Activated T-helper 1 cell treated with anti-CD3 and anti-CD28 coated beads, Interleukin-12 subunit alpha, Interleukin-12 subunit beta, Interleukin-2, Interleukin-4 antibody, amounts not matched to agents 30 ng/mL and 10 ng/mL and 1 ng/mL, durations not matched to agents 14 hours and 24 hours and 36 hours (primary cell): ENCODE measurements at regions not wholly inside any gene's neighbourhood (a gene's known extent, or its start where the extent isn't known, plus 50 kb on each side); places are given as distances from the start of the nearest gene placed in this dataset.

ENCODE experiments used
- DNase-seq: peaks from one replicate; pipeline ENCODE4 v3.0.0; 2021; ENCODE audit warnings: low spot score
- H3K27ac Mint-ChIP-seq: one replicate; pipeline ENCODE4 v1.8.0; 2021; ENCODE audit warnings: mild to moderate bottlenecking, mixed read lengths
- H3K27me3 Mint-ChIP-seq: one replicate; pipeline ENCODE4 v1.8.0; 2022; ENCODE audit warnings: mild to moderate bottlenecking, moderate library complexity, mixed read lengths; ENCODE audit not compliant: insufficient read depth
- H3K36me3 Mint-ChIP-seq: one replicate; pipeline ENCODE4 v1.8.0; 2021; ENCODE audit warnings: low read depth, mixed read lengths
- H3K4me1 Mint-ChIP-seq: one replicate; pipeline ENCODE4 v1.8.0; 2021; ENCODE audit warnings: low read depth, mixed read lengths
- H3K4me3 Mint-ChIP-seq: one replicate; pipeline ENCODE4 v1.8.0; 2021; ENCODE audit warnings: mild to moderate bottlenecking, moderate library complexity, mixed read lengths
- H3K9me3 Mint-ChIP-seq: one replicate; pipeline ENCODE4 v1.8.0; 2021; ENCODE audit warnings: mixed read lengths
- intact Hi-C: fragments of 100-400 bp; cut with micrococcal nuclease; formaldehyde crosslinking; loops from one replicate; pipeline ENCODE4 v1.15.1; 2024

DNA sequence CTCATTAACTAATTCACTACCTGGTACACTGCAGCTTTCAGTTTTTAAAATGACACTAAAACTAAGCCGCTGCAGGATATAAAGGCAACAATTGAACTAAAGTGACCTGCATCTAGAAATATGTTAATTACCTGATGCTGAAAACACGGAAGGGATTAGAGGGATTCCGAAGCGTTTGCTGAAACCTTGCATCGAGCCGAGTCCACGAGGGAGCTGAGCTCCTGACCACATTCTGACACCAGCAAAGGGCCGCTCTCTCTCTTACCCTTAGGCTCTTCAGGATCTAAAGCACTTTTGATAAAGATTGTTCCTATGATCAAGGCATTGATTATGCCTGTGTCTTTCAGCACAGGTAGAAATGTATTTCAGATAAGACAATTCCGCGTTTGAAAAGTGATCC is 59.5 kb upstream of the CDKN3 start:
- DNase-seq = no peak
- Mint-ChIP-seq H3K4me3 (no peak overlapping the region), H3K27ac (no peak overlapping the region), H3K9me3 (no peaks in the 10 kb centered on the region), H3K27me3 (peaks cover 7% of the 10 kb centered on the region), H3K36me3 (no peaks in the 10 kb centered on the region), H3K4me1 (no peaks in the 10 kb centered on the region)
- intact Hi-C loops = no loop called here

DNA sequence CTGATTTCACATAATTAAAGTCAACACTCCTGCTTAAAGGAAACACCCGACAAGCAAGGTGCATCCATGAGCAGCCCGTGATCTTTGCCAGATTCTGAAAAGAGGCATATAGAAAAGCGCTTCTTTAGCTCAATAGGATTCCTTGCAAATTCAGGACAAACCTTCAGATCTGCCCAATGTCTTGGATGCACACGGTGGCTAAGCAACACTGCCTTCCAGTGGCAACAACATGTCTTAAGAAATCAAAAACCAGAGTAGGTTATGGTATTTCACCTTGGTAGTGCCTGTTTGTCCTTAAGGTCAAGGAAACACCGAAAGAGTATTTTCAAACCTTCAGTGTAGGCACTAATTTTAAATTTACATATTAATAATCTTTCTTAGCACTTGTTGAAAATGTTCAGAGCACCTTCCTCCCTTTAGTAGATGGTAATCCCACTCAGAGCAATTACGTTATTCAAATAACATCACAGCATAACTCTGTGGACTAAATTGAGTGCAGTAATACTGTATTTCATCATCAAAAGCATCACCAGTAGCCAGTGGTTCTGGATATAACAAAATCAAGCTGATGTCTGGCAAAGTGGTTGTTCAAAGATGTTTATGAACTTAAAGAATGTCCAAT is 58.0 kb upstream of the CDKN3 start:
- peaks cover 7% of the 10 kb centered on the region for H3K27me3 Mint-ChIP-seq
- H3K36me3 Mint-ChIP-seq = no peaks in the 10 kb centered on the region
- no peak overlapping the region for H3K27ac Mint-ChIP-seq
- H3K4me3 Mint-ChIP-seq = no peak overlapping the region
- DNase-seq = no peak
- intact Hi-C loops = no loop called here
- no peaks in the 10 kb centered on the region for H3K9me3 Mint-ChIP-seq
- H3K4me1 Mint-ChIP-seq = no peaks in the 10 kb centered on the region

- no peak overlapping the region for H3K4me3 Mint-ChIP-seq
- no peaks in the 10 kb centered on the region for H3K9me3 Mint-ChIP-seq
- no peaks in the 10 kb centered on the region for H3K36me3 Mint-ChIP-seq
- H3K4me1 Mint-ChIP-seq = no peaks in the 10 kb centered on the region
- H3K27ac Mint-ChIP-seq = no peak overlapping the region
- intact Hi-C loops = loop anchor here (10.0 kb wide), 1 partner anchor 165 kb away; no protein-coding TSS in a partner anchor
- no peak for DNase-seq
- peaks cover 9% of the 10 kb centered on the region for H3K27me3 Mint-ChIP-seq
Measured at GRCh38 chr14:54339771-54340170, 57.0 kb upstream of the CDKN3 start.

GRCh38 chr14:54342806-54343205 is 54.0 kb upstream of the CDKN3 start:
- no peaks in the 10 kb centered on the region for H3K9me3 Mint-ChIP-seq
- H3K36me3 Mint-ChIP-seq = no peaks in the 10 kb centered on the region
- H3K27ac Mint-ChIP-seq = no peak overlapping the region
- no peak overlapping the region for H3K4me3 Mint-ChIP-seq
- DNase-seq = no peak
- peaks cover 9% of the 10 kb centered on the region for H3K27me3 Mint-ChIP-seq
- H3K4me1 Mint-ChIP-seq = no peaks in the 10 kb centered on the region
- intact Hi-C loops = loop anchor here (10.0 kb wide), 1 partner anchor 168 kb away; no protein-coding TSS in a partner anchor

GRCh38 chr14:54343272-54344121 is 53.3 kb upstream of the CDKN3 start:
- Mint-ChIP-seq H3K9me3 (no peaks in the 10 kb centered on the region), H3K4me3 (no peak overlapping the region)
- no peak for DNase-seq

DNA sequence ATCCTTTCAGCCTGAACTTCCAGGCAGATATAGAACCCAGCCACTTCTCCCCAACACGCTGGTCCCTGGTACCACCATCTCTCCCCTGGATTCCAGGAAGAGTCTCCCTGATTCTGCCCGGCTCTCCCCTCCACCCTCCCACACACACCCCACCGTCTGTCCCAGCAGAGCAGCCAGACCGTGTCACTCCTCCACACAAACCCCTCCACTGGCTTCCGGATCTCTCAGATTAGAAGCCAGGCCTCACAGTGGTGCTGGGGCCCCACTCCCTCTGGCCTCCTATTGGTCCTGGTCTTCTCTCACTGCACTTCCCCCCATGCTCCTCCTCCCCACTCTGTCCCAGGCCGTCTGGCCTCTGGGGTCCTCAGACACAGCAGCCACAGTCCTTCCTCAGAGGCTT is 52.4 kb upstream of the CDKN3 start:
- no peaks in the 10 kb centered on the region for H3K4me1 Mint-ChIP-seq
- H3K27me3 Mint-ChIP-seq = peaks cover 4% of the 10 kb centered on the region
- H3K4me3 Mint-ChIP-seq = no peak overlapping the region
- no peaks in the 10 kb centered on the region for H3K36me3 Mint-ChIP-seq
- H3K9me3 Mint-ChIP-seq = no peaks in the 10 kb centered on the region
- no peak overlapping the region for H3K27ac Mint-ChIP-seq
- intact Hi-C loops = loop anchor here (10.0 kb wide), 1 partner anchor 170 kb away; no protein-coding TSS in a partner anchor
- DNase-seq = no peak

More at GRCh38 chr14:54343272-54344121, 53.3 kb upstream of the CDKN3 start:
- Mint-ChIP-seq H3K27me3 (peaks cover 6% of the 10 kb centered on the region), H3K4me1 (no peaks in the 10 kb centered on the region), H3K36me3 (no peaks in the 10 kb centered on the region), H3K27ac (no peak overlapping the region)
- intact Hi-C loops = loop anchor here (10.0 kb wide), 1 partner anchor 169 kb away; no protein-coding TSS in a partner anchor

GRCh38 chr14:54346257-54346656 is 50.5 kb upstream of the CDKN3 start:
- intact Hi-C loops = loop anchor here (5.0 to 10.0 kb wide), 2 partner anchors 171 to 914 kb away; no protein-coding TSS in a partner anchor
- Mint-ChIP-seq H3K9me3 (no peaks in the 10 kb centered on the region), H3K4me3 (no peak overlapping the region), H3K27me3 (peaks cover 15% of the 10 kb centered on the region), H3K4me1 (no peaks in the 10 kb centered on the region), H3K27ac (no peak overlapping the region), H3K36me3 (no peaks in the 10 kb centered on the region)
- no peak for DNase-seq
